ENCODE measurements at regions not wholly inside any gene's neighbourhood (a gene's known extent, or its start where the extent isn't known, plus 50 kb on each side); places are given as distances from the start of the nearest gene placed in this dataset.
"Not testable (repeated sequence)": the region's sequence is repeated elsewhere in the genome, so short reads cannot be mapped to it uniquely, and the experiment has no call there.

- TF ChIP-seq EZH2 (optimal IDR thresholded peaks at IDR 0.05; ENCODE audit: low read depth, low read length); EZH2phosphoT487 (IDR thresholded peaks at IDR 0.05; ENCODE audit: low read length): not testable (repeated sequence)
- TF ChIP-seq, protein P1, sequence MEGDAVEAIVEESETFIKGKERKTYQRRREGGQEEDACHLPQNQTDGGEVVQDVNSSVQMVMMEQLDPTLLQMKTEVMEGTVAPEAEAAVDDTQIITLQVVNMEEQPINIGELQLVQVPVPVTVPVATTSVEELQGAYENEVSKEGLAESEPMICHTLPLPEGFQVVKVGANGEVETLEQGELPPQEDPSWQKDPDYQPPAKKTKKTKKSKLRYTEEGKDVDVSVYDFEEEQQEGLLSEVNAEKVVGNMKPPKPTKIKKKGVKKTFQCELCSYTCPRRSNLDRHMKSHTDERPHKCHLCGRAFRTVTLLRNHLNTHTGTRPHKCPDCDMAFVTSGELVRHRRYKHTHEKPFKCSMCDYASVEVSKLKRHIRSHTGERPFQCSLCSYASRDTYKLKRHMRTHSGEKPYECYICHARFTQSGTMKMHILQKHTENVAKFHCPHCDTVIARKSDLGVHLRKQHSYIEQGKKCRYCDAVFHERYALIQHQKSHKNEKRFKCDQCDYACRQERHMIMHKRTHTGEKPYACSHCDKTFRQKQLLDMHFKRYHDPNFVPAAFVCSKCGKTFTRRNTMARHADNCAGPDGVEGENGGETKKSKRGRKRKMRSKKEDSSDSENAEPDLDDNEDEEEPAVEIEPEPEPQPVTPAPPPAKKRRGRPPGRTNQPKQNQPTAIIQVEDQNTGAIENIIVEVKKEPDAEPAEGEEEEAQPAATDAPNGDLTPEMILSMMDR (IDR thresholded peaks at IDR 0.05; ENCODE audit: low read length): not testable (repeated sequence)
Measured at GRCh38 chr9:65427361-65427760, 142.4 kb upstream of the FOXD4L5 start.

Measured in MM.1S (cell line).